Upper lobe of left lung (tissue), 6 donors: ENCODE measurements at regions not wholly inside any gene's neighbourhood (a gene's known extent, or its start where the extent isn't known, plus 50 kb on each side); places are given as distances from the start of the nearest gene placed in this dataset.

ENCODE experiments used
- ATAC-seq, 2 donors: fragments of 200-7000 bp; cut with Tn5 transposase; one replicate each; pipeline ENCODE4 v1.9.1; 2022; ENCODE audit warnings: mild to moderate bottlenecking in 2 of 2, moderate library complexity in 2 of 2; ENCODE audit not compliant: low FRiP score in 2 of 2
- DNase-seq, 2 donors: peaks; one replicate each; pipeline ENCODE4 v3.0.0-alpha.2; 2019 to 2020
- H3K27ac ChIP-seq, 4 donors: fragments of 200-600 bp; sonication (generic); one replicate each; pipeline ENCODE4 v1.5.1; 2016 to 2019
- H3K27me3 ChIP-seq, 4 donors: fragments of 200-600 bp; sonication (generic); one replicate each; pipeline ENCODE4 v1.5.1; 2017 to 2019
- H3K36me3 ChIP-seq, 4 donors: fragments of 200-600 bp; sonication (generic); one replicate each; pipeline ENCODE4 v1.5.1; 2016 to 2019
- H3K4me1 ChIP-seq, 4 donors: fragments of 200-600 bp; sonication (generic); one replicate each; pipeline ENCODE4 v1.5.1; 2018 to 2019
- H3K4me3 ChIP-seq, 4 donors: fragments of 200-600 bp; sonication (generic); one replicate each; pipeline ENCODE4 v1.5.1; 2017 to 2019; ENCODE audit warnings: mild to moderate bottlenecking in 2 of 4, moderate library complexity in 1 of 4
- H3K9me3 ChIP-seq, 4 donors: fragments of 200-600 bp; sonication (generic); one replicate each; pipeline ENCODE4 v1.5.1; 2018 to 2019
- CTCF ChIP-seq, 6 experiments: fragments of 450-650 bp in 4 of 6; fragments of 200-600 bp in 2 of 6; sonication (generic) in 2 of 6; IDR thresholded peaks; one replicate each; pipeline ENCODE4 v1.5.1; 2016 to 2019; ENCODE audit warnings: antibody characterized with exemption in 6 of 6
- EP300 ChIP-seq, 4 donors: sonication (generic); formaldehyde crosslinking; IDR thresholded peaks; one replicate each; pipeline ENCODE4 v1.5.1; 2017; ENCODE audit warnings: antibody characterized with exemption in 4 of 4, control low read depth in 2 of 4
- POLR2A ChIP-seq, 4 donors: fragments of 450-650 bp; IDR thresholded peaks; one replicate each; pipeline ENCODE4 v1.5.1; 2016 to 2017; ENCODE audit warnings: antibody characterized with exemption in 4 of 4, mild to moderate bottlenecking in 2 of 4
- POLR2AphosphoS5 ChIP-seq, 2 donors: sonication (generic); formaldehyde crosslinking; IDR thresholded peaks; one replicate each; pipeline ENCODE4 v1.5.1; 2017; ENCODE audit warnings: antibody characterized with exemption in 2 of 2
- WGBS, 2 donors: methylation state at CpG; one replicate each; pipeline ENCODE4 v1.1.5; 2017 to 2018; 5-methylcytosine and 5-hydroxymethylcytosine counted together
- donor health status: DM: no; HTN: no; CAD: no; lungs with moderate emphysema.
- donor health status: DM: no; HTN: yes; CAD: no; lungs with severe emphysema.

- no peaks in the 10 kb centered on the region for H3K4me1 ChIP-seq
- no peaks in the 10 kb centered on the region for H3K9me3 ChIP-seq
- 79 to 81% methylated on average over 3 of the region's 3 CpGs for WGBS, 2 donors
- TF ChIP-seq POLR2AphosphoS5 (IDR thresholded peaks at IDR 0.05) (no peak), EP300 (IDR thresholded peaks at IDR 0.05) (no peak), CTCF (IDR thresholded peaks at IDR 0.05) (no peak)
- ATAC-seq = no peak
- DNase-seq = no peak
- no peak overlapping the region for H3K4me3 ChIP-seq
- H3K27ac ChIP-seq = no peak overlapping the region
- no peaks in the 10 kb centered on the region for H3K36me3 ChIP-seq
- H3K27me3 ChIP-seq = no peaks in the 10 kb centered on the region
Measured at GRCh38 chr6:66725670-66726069, 1018.6 kb upstream of the EYS start.

GRCh38 chr6:66717801-66718200, 1010.8 kb upstream of the EYS start:
- DNase-seq = no peak
- Histone ChIP-seq H3K27me3 (no peaks in the 10 kb centered on the region), H3K4me1 (no peaks in the 10 kb centered on the region), H3K27ac (no peak overlapping the region), H3K4me3 (no peak overlapping the region), H3K36me3 (no peaks in the 10 kb centered on the region), H3K9me3 (no peaks in the 10 kb centered on the region)
- ATAC-seq = no peak
- TF ChIP-seq POLR2A (IDR thresholded peaks at IDR 0.05) (no peak), POLR2AphosphoS5 (IDR thresholded peaks at IDR 0.05) (no peak), CTCF (IDR thresholded peaks at IDR 0.05) (no peak), EP300 (IDR thresholded peaks at IDR 0.05) (no peak)
- 91% methylated on average over 4 of the region's 4 CpGs for WGBS, 2 donors

GRCh38 chr6:66699385-66699784, 992.4 kb upstream of the EYS start:
- H3K9me3 ChIP-seq = no peaks in the 10 kb centered on the region
- no peaks in the 10 kb centered on the region for H3K36me3 ChIP-seq
- no peaks in the 10 kb centered on the region for H3K27me3 ChIP-seq
- no peak for DNase-seq
- no peak overlapping the region for H3K27ac ChIP-seq
- no peaks in the 10 kb centered on the region for H3K4me1 ChIP-seq
- TF ChIP-seq CTCF (IDR thresholded peaks at IDR 0.05) = no peak
- no peak for TF ChIP-seq EP300 (IDR thresholded peaks at IDR 0.05)
- TF ChIP-seq POLR2AphosphoS5 (IDR thresholded peaks at IDR 0.05) = no peak
- TF ChIP-seq POLR2A (IDR thresholded peaks at IDR 0.05) = no peak
- no peak for ATAC-seq
- no peak overlapping the region for H3K4me3 ChIP-seq
- 61 to 66% methylated on average over 1 of the region's 1 CpG for WGBS, 2 donors

GRCh38 chr6:66689608-66690007, 982.6 kb upstream of the EYS start:
- no peaks in the 10 kb centered on the region for H3K36me3 ChIP-seq
- no peak for TF ChIP-seq POLR2A (IDR thresholded peaks at IDR 0.05)
- no peak for TF ChIP-seq POLR2AphosphoS5 (IDR thresholded peaks at IDR 0.05)
- TF ChIP-seq EP300 (IDR thresholded peaks at IDR 0.05) = no peak
- TF ChIP-seq CTCF (IDR thresholded peaks at IDR 0.05) = no peak
- no peak overlapping the region for H3K4me3 ChIP-seq
- no peak overlapping the region for H3K27ac ChIP-seq
- H3K4me1 ChIP-seq = no peaks in the 10 kb centered on the region
- ATAC-seq (no peak), DNase-seq (no peak)
- 91 to 92% methylated on average over 4 of the region's 4 CpGs for WGBS, 2 donors
- H3K27me3 ChIP-seq = no peaks in the 10 kb centered on the region
- no peaks in the 10 kb centered on the region for H3K9me3 ChIP-seq

- WGBS, 2 donors = 39 to 45% methylated on average over 3 of the region's 3 CpGs
Measured at GRCh38 chr6:66687611-66688140, 980.6 kb upstream of the EYS start.

More at GRCh38 chr6:66687611-66688140, 980.6 kb upstream of the EYS start:
- H3K36me3 ChIP-seq = no peaks in the 10 kb centered on the region
- no peaks in the 10 kb centered on the region for H3K27me3 ChIP-seq
- H3K27ac ChIP-seq = no peak overlapping the region
- no peak for DNase-seq
- no peaks in the 10 kb centered on the region for H3K4me1 ChIP-seq
- ATAC-seq = no peak
- H3K9me3 ChIP-seq = no peaks in the 10 kb centered on the region
- TF ChIP-seq POLR2AphosphoS5 (IDR thresholded peaks at IDR 0.05) (no peak), EP300 (IDR thresholded peaks at IDR 0.05) (no peak)
- H3K4me3 ChIP-seq = no peak overlapping the region
